ENCODE measurements at regions not wholly inside any gene's neighbourhood (a gene's known extent, or its start where the extent isn't known, plus 50 kb on each side); places are given as distances from the start of the nearest gene placed in this dataset.

- no peak overlapping the region for H3K27ac Mint-ChIP-seq
- POLR2A ChIA-PET, result no interaction called here
These were observed 68.7 kb upstream of the PELI2 start for GRCh38 chr14:56049536-56049935.

GRCh38 chr14:56055511-56055910 is 62.7 kb upstream of the PELI2 start:
- Mint-ChIP-seq H3K27me3 (peaks cover 5% of the 10 kb centered on the region in 2 donors), H3K4me1 (no peaks in the 10 kb centered on the region)
- CTCF ChIA-PET, result no interaction called here

More at GRCh38 chr14:56049536-56049935, 68.7 kb upstream of the PELI2 start:
- Histone ChIP-seq H3K27me3 (ENCODE audit: insufficient read depth, low read length, poor library complexity, severe bottlenecking) (no peaks in the 10 kb centered on the region), H3K9me3 (ENCODE audit: low read length) (no peaks in the 10 kb centered on the region), H3K4me1 (ENCODE audit: insufficient read depth, low read length) (no peaks in the 10 kb centered on the region), H3K27ac (ENCODE audit: low read depth, low read length) (no peak overlapping the region), H3K36me3 (ENCODE audit: insufficient read depth, low read length) (no peaks in the 10 kb centered on the region), H3K4me3 (ENCODE audit: low read length) (no peak overlapping the region)
- H3K27me3 Mint-ChIP-seq, result peaks cover 4 to 7% of the 10 kb centered on the region in 2 donors
- no peaks in the 10 kb centered on the region for H3K36me3 Mint-ChIP-seq
- CTCF ChIA-PET, result no interaction called here
- no peaks in the 10 kb centered on the region for H3K4me1 Mint-ChIP-seq
- no peak overlapping the region for H3K4me3 Mint-ChIP-seq
- H3K9me3 Mint-ChIP-seq, result no peaks in the 10 kb centered on the region
- DNase-seq, result no peak

GRCh38 chr14:56056031-56056430 is 62.2 kb upstream of the PELI2 start:
- H3K4me1 Mint-ChIP-seq, result no peaks in the 10 kb centered on the region
- no peak overlapping the region for H3K27ac Mint-ChIP-seq
- no peak overlapping the region for H3K27ac ChIP-seq (ENCODE audit: low read depth, low read length)
- no peaks in the 10 kb centered on the region for H3K9me3 Mint-ChIP-seq
- H3K27me3 Mint-ChIP-seq, result peaks cover 7 to 10% of the 10 kb centered on the region in 2 donors
- H3K4me1 ChIP-seq (ENCODE audit: insufficient read depth, low read length), result no peaks in the 10 kb centered on the region
- H3K36me3 Mint-ChIP-seq, result peaks cover 0 to 1% (median 0%) of the 10 kb centered on the region in 3 donors
- no peaks in the 10 kb centered on the region for H3K9me3 ChIP-seq (ENCODE audit: low read length)
- H3K4me3 Mint-ChIP-seq, result no peak overlapping the region
- H3K36me3 ChIP-seq (ENCODE audit: insufficient read depth, low read length), result no peaks in the 10 kb centered on the region
- POLR2A ChIA-PET, result no interaction called here
- no peak overlapping the region for H3K4me3 ChIP-seq (ENCODE audit: low read length)
- no peaks in the 10 kb centered on the region for H3K27me3 ChIP-seq (ENCODE audit: insufficient read depth, low read length, poor library complexity, severe bottlenecking)
- CTCF ChIA-PET, result no interaction called here
- DNase-seq, result no peak

More at GRCh38 chr14:56055511-56055910, 62.7 kb upstream of the PELI2 start:
- Histone ChIP-seq H3K4me3 (ENCODE audit: low read length) (no peak overlapping the region), H3K27ac (ENCODE audit: low read depth, low read length) (no peak overlapping the region), H3K27me3 (ENCODE audit: insufficient read depth, low read length, poor library complexity, severe bottlenecking) (no peaks in the 10 kb centered on the region), H3K4me1 (ENCODE audit: insufficient read depth, low read length) (no peaks in the 10 kb centered on the region), H3K9me3 (ENCODE audit: low read length) (no peaks in the 10 kb centered on the region), H3K36me3 (ENCODE audit: insufficient read depth, low read length) (no peaks in the 10 kb centered on the region)
- no peak overlapping the region for H3K27ac Mint-ChIP-seq
- no peaks in the 10 kb centered on the region for H3K9me3 Mint-ChIP-seq
- H3K36me3 Mint-ChIP-seq, result no peaks in the 10 kb centered on the region
- POLR2A ChIA-PET, result no interaction called here
- H3K4me3 Mint-ChIP-seq, result no peak overlapping the region
- DNase-seq, result no peak

GRCh38 chr14:56057071-56057741 is 61.0 kb upstream of the PELI2 start:
- ChIA-PET CTCF (no interaction called here), POLR2A (no interaction called here)
- Mint-ChIP-seq H3K4me3 (no peak overlapping the region), H3K27ac (peak overlapping the region in 1 of 8 donors; percentile 11), H3K27me3 (peaks cover 7 to 12% of the 10 kb centered on the region in 2 donors), H3K4me1 (no peaks in the 10 kb centered on the region), H3K36me3 (peaks cover 0 to 3% (median 0%) of the 10 kb centered on the region in 3 donors), H3K9me3 (no peaks in the 10 kb centered on the region)
- no peaks in the 10 kb centered on the region for H3K27me3 ChIP-seq (ENCODE audit: insufficient read depth, low read length, poor library complexity, severe bottlenecking)
- H3K27ac ChIP-seq (ENCODE audit: low read depth, low read length), result no peak overlapping the region
- no peak overlapping the region for H3K4me3 ChIP-seq (ENCODE audit: low read length)
- no peaks in the 10 kb centered on the region for H3K9me3 ChIP-seq (ENCODE audit: low read length)
- no peaks in the 10 kb centered on the region for H3K4me1 ChIP-seq (ENCODE audit: insufficient read depth, low read length)
- no peaks in the 10 kb centered on the region for H3K36me3 ChIP-seq (ENCODE audit: insufficient read depth, low read length)
- no peak for DNase-seq

GRCh38 chr14:56057767-56058166 is 60.4 kb upstream of the PELI2 start:
- Histone ChIP-seq H3K4me3 (ENCODE audit: low read length) (no peak overlapping the region), H3K36me3 (ENCODE audit: insufficient read depth, low read length) (no peaks in the 10 kb centered on the region), H3K4me1 (ENCODE audit: insufficient read depth, low read length) (no peaks in the 10 kb centered on the region), H3K27ac (ENCODE audit: low read depth, low read length) (no peak overlapping the region), H3K27me3 (ENCODE audit: insufficient read depth, low read length, poor library complexity, severe bottlenecking) (no peaks in the 10 kb centered on the region), H3K9me3 (ENCODE audit: low read length) (no peaks in the 10 kb centered on the region)
- Mint-ChIP-seq H3K9me3 (no peaks in the 10 kb centered on the region), H3K27ac (no peak overlapping the region), H3K36me3 (peaks cover 0 to 3% (median 0%) of the 10 kb centered on the region in 3 donors), H3K4me1 (no peaks in the 10 kb centered on the region), H3K4me3 (no peak overlapping the region), H3K27me3 (peaks cover 6 to 18% of the 10 kb centered on the region in 2 donors)
- ChIA-PET CTCF (no interaction called here), POLR2A (no interaction called here)
- no peak for DNase-seq

- H3K36me3 ChIP-seq (ENCODE audit: insufficient read depth, low read length), result no peaks in the 10 kb centered on the region
- Mint-ChIP-seq H3K9me3 (no peaks in the 10 kb centered on the region), H3K27me3 (peaks cover 6 to 20% of the 10 kb centered on the region in 2 donors), H3K36me3 (peaks cover 0 to 3% (median 0%) of the 10 kb centered on the region in 3 donors), H3K27ac (no peak overlapping the region), H3K4me1 (no peaks in the 10 kb centered on the region), H3K4me3 (no peak overlapping the region)
- POLR2A ChIA-PET, result no interaction called here
- no peaks in the 10 kb centered on the region for H3K27me3 ChIP-seq (ENCODE audit: insufficient read depth, low read length, poor library complexity, severe bottlenecking)
- CTCF ChIA-PET, result no interaction called here
- DNase-seq, result no peak
- no peak overlapping the region for H3K27ac ChIP-seq (ENCODE audit: low read depth, low read length)
- no peaks in the 10 kb centered on the region for H3K4me1 ChIP-seq (ENCODE audit: insufficient read depth, low read length)
- H3K4me3 ChIP-seq (ENCODE audit: low read length), result no peak overlapping the region
- H3K9me3 ChIP-seq (ENCODE audit: low read length), result no peaks in the 10 kb centered on the region
These were observed 59.2 kb upstream of the PELI2 start for GRCh38 chr14:56059054-56059453.

- Mint-ChIP-seq H3K4me3 (no peak overlapping the region), H3K27me3 (peaks cover 4 to 20% of the 10 kb centered on the region in 2 donors), H3K4me1 (no peaks in the 10 kb centered on the region), H3K27ac (no peak overlapping the region), H3K9me3 (no peaks in the 10 kb centered on the region), H3K36me3 (peaks cover 0 to 3% (median 0%) of the 10 kb centered on the region in 3 donors)
- Histone ChIP-seq H3K36me3 (ENCODE audit: insufficient read depth, low read length) (no peaks in the 10 kb centered on the region), H3K4me1 (ENCODE audit: insufficient read depth, low read length) (no peaks in the 10 kb centered on the region), H3K4me3 (ENCODE audit: low read length) (no peak overlapping the region), H3K27me3 (ENCODE audit: insufficient read depth, low read length, poor library complexity, severe bottlenecking) (no peaks in the 10 kb centered on the region), H3K27ac (ENCODE audit: low read depth, low read length) (no peak overlapping the region), H3K9me3 (ENCODE audit: low read length) (no peaks in the 10 kb centered on the region)
- DNase-seq, result no peak
- POLR2A ChIA-PET, result interaction anchor here (0.7 kb wide), 1 partner anchor 8 kb away, joined by 3 read pairs; no protein-coding TSS in a partner anchor
- CTCF ChIA-PET, result no interaction called here
These were observed 57.2 kb upstream of the PELI2 start for GRCh38 chr14:56061051-56061450.

- Mint-ChIP-seq H3K27ac (no peak overlapping the region), H3K4me1 (no peaks in the 10 kb centered on the region), H3K27me3 (peaks cover 4 to 14% of the 10 kb centered on the region in 2 donors), H3K4me3 (no peak overlapping the region), H3K9me3 (no peaks in the 10 kb centered on the region), H3K36me3 (peaks cover 0 to 3% (median 0%) of the 10 kb centered on the region in 3 donors)
- H3K4me1 ChIP-seq (ENCODE audit: insufficient read depth, low read length), result no peaks in the 10 kb centered on the region
- H3K36me3 ChIP-seq (ENCODE audit: insufficient read depth, low read length), result no peaks in the 10 kb centered on the region
- CTCF ChIA-PET, result no interaction called here
- H3K9me3 ChIP-seq (ENCODE audit: low read length), result no peaks in the 10 kb centered on the region
- H3K4me3 ChIP-seq (ENCODE audit: low read length), result no peak overlapping the region
- H3K27me3 ChIP-seq (ENCODE audit: insufficient read depth, low read length, poor library complexity, severe bottlenecking), result no peaks in the 10 kb centered on the region
- POLR2A ChIA-PET, result no interaction called here
- DNase-seq, result no peak
- H3K27ac ChIP-seq (ENCODE audit: low read depth, low read length), result no peak overlapping the region
These were observed 55.1 kb upstream of the PELI2 start for GRCh38 chr14:56063131-56063530.

Data from CD8-positive, alpha-beta memory T cell (primary cell).